ENCODE measurements at regions not wholly inside any gene's neighbourhood (a gene's known extent, or its start where the extent isn't known, plus 50 kb on each side); places are given as distances from the start of the nearest gene placed in this dataset.

- Histone ChIP-seq H3K27ac (ENCODE audit: low read depth, low read length) (no peak overlapping the region), H3K4me3 (ENCODE audit: insufficient read depth, low read length, poor library complexity, severe bottlenecking) (no peak overlapping the region)
- TF ChIP-seq CTCF (IDR thresholded peaks at IDR 0.05; ENCODE audit: insufficient read depth, low read length, poor library complexity, severe bottlenecking) (no peak), EZH2phosphoT487 (conservative IDR thresholded peaks at IDR 0.05; ENCODE audit: low read length) (no peak)
Observed at GRCh38 chr2:139819273-139819796, 1039.1 kb upstream of the NXPH2 start.

GRCh38 chr2:139814458-139814857, 1034.3 kb upstream of the NXPH2 start:
- Histone ChIP-seq H3K27me3 (ENCODE audit: low read length) (no peaks in the 10 kb centered on the region), H3K36me3 (ENCODE audit: low read length) (no peaks in the 10 kb centered on the region), H3F3A (ENCODE audit: insufficient read depth) (no peaks in the 10 kb centered on the region), H3K4me3 (ENCODE audit: insufficient read depth, low read length, poor library complexity, severe bottlenecking) (no peak overlapping the region), H4K20me1 (ENCODE audit: low read depth, low read length) (no peaks in the 10 kb centered on the region), H3K9me2 (replicated peaks; ENCODE audit: insufficient read depth, low read length) (no peaks in the 10 kb centered on the region), H3K9me3 (ENCODE audit: insufficient read depth, low read length) (no peaks in the 10 kb centered on the region), H3K4me2 (ENCODE audit: low read depth, low read length, poor library complexity, severe bottlenecking) (no peak overlapping the region), H2AFZ (ENCODE audit: low read depth, low read length, severe bottlenecking) (no peak overlapping the region), H3K79me2 (ENCODE audit: insufficient read depth, low read length) (no peaks in the 10 kb centered on the region), H3K9ac (ENCODE audit: low read length) (no peak overlapping the region), H3K27ac (ENCODE audit: low read depth, low read length) (no peak overlapping the region)
- no peak for TF ChIP-seq CTCF (IDR thresholded peaks at IDR 0.05; ENCODE audit: insufficient read depth, low read length, poor library complexity, severe bottlenecking)
- no peak for TF ChIP-seq EZH2phosphoT487 (conservative IDR thresholded peaks at IDR 0.05; ENCODE audit: low read length)

More at GRCh38 chr2:139819273-139819796, 1039.1 kb upstream of the NXPH2 start:
- no peak overlapping the region for H3K4me2 ChIP-seq (ENCODE audit: low read depth, low read length, poor library complexity, severe bottlenecking)
- no peaks in the 10 kb centered on the region for H3K79me2 ChIP-seq (ENCODE audit: insufficient read depth, low read length)
- no peaks in the 10 kb centered on the region for H3K9me2 ChIP-seq (replicated peaks; ENCODE audit: insufficient read depth, low read length)
- no peak overlapping the region for H2AFZ ChIP-seq (ENCODE audit: low read depth, low read length, severe bottlenecking)
- no peaks in the 10 kb centered on the region for H3K27me3 ChIP-seq (ENCODE audit: low read length)
- H4K20me1 ChIP-seq (ENCODE audit: low read depth, low read length), result no peaks in the 10 kb centered on the region
- H3K9ac ChIP-seq (ENCODE audit: low read length), result no peak overlapping the region
- no peaks in the 10 kb centered on the region for H3K9me3 ChIP-seq (ENCODE audit: insufficient read depth, low read length)
- H3F3A ChIP-seq (ENCODE audit: insufficient read depth), result no peaks in the 10 kb centered on the region
- H3K36me3 ChIP-seq (ENCODE audit: low read length), result no peaks in the 10 kb centered on the region

- Histone ChIP-seq H2AFZ (ENCODE audit: low read depth, low read length, severe bottlenecking) (no peak overlapping the region), H3K9ac (ENCODE audit: low read length) (no peak overlapping the region), H3K9me2 (replicated peaks; ENCODE audit: insufficient read depth, low read length) (no peaks in the 10 kb centered on the region), H3K36me3 (ENCODE audit: low read length) (no peaks in the 10 kb centered on the region), H3F3A (ENCODE audit: insufficient read depth) (no peaks in the 10 kb centered on the region), H3K4me3 (ENCODE audit: insufficient read depth, low read length, poor library complexity, severe bottlenecking) (no peak overlapping the region), H3K27ac (ENCODE audit: low read depth, low read length) (no peak overlapping the region), H3K79me2 (ENCODE audit: insufficient read depth, low read length) (no peaks in the 10 kb centered on the region), H3K9me3 (ENCODE audit: insufficient read depth, low read length) (no peaks in the 10 kb centered on the region), H3K4me2 (ENCODE audit: low read depth, low read length, poor library complexity, severe bottlenecking) (no peak overlapping the region), H3K27me3 (ENCODE audit: low read length) (no peaks in the 10 kb centered on the region), H4K20me1 (ENCODE audit: low read depth, low read length) (no peaks in the 10 kb centered on the region)
- TF ChIP-seq CTCF (IDR thresholded peaks at IDR 0.05; ENCODE audit: insufficient read depth, low read length, poor library complexity, severe bottlenecking) (no peak), EZH2phosphoT487 (conservative IDR thresholded peaks at IDR 0.05; ENCODE audit: low read length) (no peak)
Observed at GRCh38 chr2:139813340-139813739, 1033.2 kb upstream of the NXPH2 start.
